Gastrocnemius medialis (tissue), 4 donors: ENCODE measurements at regions not wholly inside any gene's neighbourhood (a gene's known extent, or its start where the extent isn't known, plus 50 kb on each side); places are given as distances from the start of the nearest gene placed in this dataset.
"Not testable (repeated sequence)": the region's sequence is repeated elsewhere in the genome, so short reads cannot be mapped to it uniquely, and the experiment has no call there.

Experiments
- ATAC-seq, 2 donors: fragments of 150-250 bp; one replicate each; pipeline ENCODE4 v1.9.1; 2016
- DNase-seq, 2 donors: peaks; one replicate each; pipeline ENCODE4 v3.0.0-alpha.2; 2019
- H3K27ac ChIP-seq, 4 donors: fragments of 200-600 bp; sonication (generic); 1 replicate in 1 of 4; 2 replicates in 3 of 4; pipeline ENCODE4 v1.5.1; 2016 to 2018; ENCODE audit warnings: mild to moderate bottlenecking in 2 of 4, moderate library complexity in 1 of 4
- H3K27me3 ChIP-seq, 3 donors: fragments of 200-600 bp; sonication (generic) in 2 of 3; 1 replicate in 1 of 3; 2 replicates in 2 of 3; pipeline versions ENCODE4 v1.5.1 to v1.6.0; 2016 to 2019; ENCODE audit warnings: mild to moderate bottlenecking in 1 of 3, moderate library complexity in 1 of 3
- H3K36me3 ChIP-seq, 2 donors: fragments of 200-600 bp; sonication (generic) in 1 of 2; one replicate each; pipeline ENCODE4 v1.5.1; 2017 to 2018
- H3K4me1 ChIP-seq, 2 donors: fragments of 200-600 bp; sonication (generic) in 1 of 2; one replicate each; pipeline ENCODE4 v1.5.1; 2016 to 2017; ENCODE audit warnings: mild to moderate bottlenecking in 2 of 2
- H3K4me3 ChIP-seq, 4 donors: fragments of 200-600 bp; sonication (generic) in 3 of 4; 1 replicate in 1 of 4; 2 replicates in 3 of 4; pipeline ENCODE4 v1.5.1; 2016 to 2019; ENCODE audit warnings: mild to moderate bottlenecking in 2 of 4
- H3K9me3 ChIP-seq, 3 donors: fragments of 200-600 bp; sonication (generic) in 2 of 3; 1 replicate in 1 of 3; 2 replicates in 2 of 3; pipeline ENCODE4 v1.5.1; 2016 to 2019
- POLR2A ChIP-seq, 2 donors: fragments of 450-650 bp; IDR thresholded peaks; one replicate each; pipeline ENCODE4 v1.6.1; 2017; ENCODE audit warnings: antibody characterized with exemption in 2 of 2, mild to moderate bottlenecking in 2 of 2, moderate library complexity in 2 of 2
- in situ Hi-C, 4 donors: fragments of 200-750 bp; cut with MboI; loops; one replicate each; pipeline versions ENCODE4 v1.15.0 to v1.8.0; 2017; ENCODE audit warnings: low sequenced_read_pairs in 4 of 4
- intact Hi-C: fragments of 100-400 bp; cut with DNase I; formaldehyde crosslinking; loops from one replicate; pipeline ENCODE4 v1.15.1; 2023; ENCODE audit warnings: low total_unique reads
- TF ChIP-seq, protein P1 (sequence below), 5 experiments: fragments of 450-650 bp in 3 of 5; fragments of 200-600 bp in 2 of 5; sonication (generic) in 2 of 5; IDR thresholded peaks in 4 of 5; conservative IDR thresholded peaks in 1 of 5; 1 replicate in 4 of 5; 2 replicates in 1 of 5; pipeline ENCODE4 v1.5.1; 2016 to 2019; ENCODE audit warnings: antibody characterized with exemption in 5 of 5, mild to moderate bottlenecking in 3 of 5, moderate library complexity in 3 of 5

DNA sequence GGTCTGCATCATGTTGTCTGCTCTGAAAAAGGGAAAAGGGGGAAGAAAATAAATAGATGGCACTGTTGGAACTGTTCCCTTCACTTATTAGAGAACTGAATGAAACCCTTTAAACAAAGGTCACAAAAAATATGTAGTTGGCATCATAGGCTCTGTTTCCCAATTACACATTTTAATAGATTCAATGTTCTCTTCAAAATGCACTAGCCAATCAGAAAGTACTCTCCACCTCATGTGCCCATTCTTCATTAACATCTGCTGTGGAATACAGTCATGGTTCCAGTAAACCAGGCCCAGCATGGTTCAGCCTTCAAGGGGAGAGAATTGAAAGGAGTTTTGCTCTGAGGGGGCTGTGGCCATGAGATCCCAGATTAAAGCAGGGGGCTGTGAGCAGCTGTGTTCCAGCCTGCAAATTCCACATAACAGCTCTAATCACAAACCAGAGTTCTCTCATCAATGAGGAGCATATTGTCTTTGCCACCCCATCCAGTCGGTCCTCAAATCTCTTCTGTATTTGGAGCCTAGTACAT lies 165.9 kb upstream of the CREB1 start:
- DNase-seq: no peak
- intact Hi-C loops (no loop called here), in situ Hi-C loops (no loop called here)
- ATAC-seq: no peak
- Histone ChIP-seq H3K27me3 (no peaks in the 10 kb centered on the region), H3K36me3 (no peaks in the 10 kb centered on the region), H3K4me1 (no peaks in the 10 kb centered on the region), H3K27ac (no peak overlapping the region), H3K9me3 (no peaks in the 10 kb centered on the region), H3K4me3 (no peak overlapping the region)
- TF ChIP-seq, protein P1, sequence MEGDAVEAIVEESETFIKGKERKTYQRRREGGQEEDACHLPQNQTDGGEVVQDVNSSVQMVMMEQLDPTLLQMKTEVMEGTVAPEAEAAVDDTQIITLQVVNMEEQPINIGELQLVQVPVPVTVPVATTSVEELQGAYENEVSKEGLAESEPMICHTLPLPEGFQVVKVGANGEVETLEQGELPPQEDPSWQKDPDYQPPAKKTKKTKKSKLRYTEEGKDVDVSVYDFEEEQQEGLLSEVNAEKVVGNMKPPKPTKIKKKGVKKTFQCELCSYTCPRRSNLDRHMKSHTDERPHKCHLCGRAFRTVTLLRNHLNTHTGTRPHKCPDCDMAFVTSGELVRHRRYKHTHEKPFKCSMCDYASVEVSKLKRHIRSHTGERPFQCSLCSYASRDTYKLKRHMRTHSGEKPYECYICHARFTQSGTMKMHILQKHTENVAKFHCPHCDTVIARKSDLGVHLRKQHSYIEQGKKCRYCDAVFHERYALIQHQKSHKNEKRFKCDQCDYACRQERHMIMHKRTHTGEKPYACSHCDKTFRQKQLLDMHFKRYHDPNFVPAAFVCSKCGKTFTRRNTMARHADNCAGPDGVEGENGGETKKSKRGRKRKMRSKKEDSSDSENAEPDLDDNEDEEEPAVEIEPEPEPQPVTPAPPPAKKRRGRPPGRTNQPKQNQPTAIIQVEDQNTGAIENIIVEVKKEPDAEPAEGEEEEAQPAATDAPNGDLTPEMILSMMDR (IDR thresholded peaks at IDR 0.05 in 4 of 5, conservative IDR thresholded peaks at IDR 0.05 in 1 of 5): no peak
- no peak for TF ChIP-seq POLR2A (IDR thresholded peaks at IDR 0.05)

DNA sequence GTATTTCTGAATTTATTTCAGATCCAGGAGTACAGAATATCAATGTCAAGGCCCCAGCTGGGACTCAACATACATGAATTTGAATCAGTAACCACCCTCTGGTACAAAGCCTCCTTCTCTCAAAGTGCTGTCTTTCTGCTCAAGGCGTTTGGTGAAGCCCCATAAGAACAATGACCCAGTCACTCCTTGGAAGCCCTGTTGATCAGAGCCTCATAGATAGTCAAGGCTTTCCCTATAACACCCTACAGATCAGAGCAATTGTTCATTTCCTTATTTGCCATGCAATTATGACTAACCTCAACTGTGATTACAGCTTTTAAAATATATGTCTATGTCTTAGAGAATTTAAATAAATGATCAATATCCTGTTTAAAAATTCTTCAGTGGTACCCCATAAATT lies 159.1 kb upstream of the CREB1 start:
- Histone ChIP-seq H3K27ac (no peak overlapping the region), H3K36me3 (no peaks in the 10 kb centered on the region), H3K9me3 (no peaks in the 10 kb centered on the region), H3K4me1 (no peaks in the 10 kb centered on the region), H3K27me3 (no peaks in the 10 kb centered on the region), H3K4me3 (no peak overlapping the region)
- ATAC-seq (no peak), DNase-seq (no peak)
- in situ Hi-C loops: no loop called here
- TF ChIP-seq, protein P1 (IDR thresholded peaks at IDR 0.05 in 4 of 5, conservative IDR thresholded peaks at IDR 0.05 in 1 of 5): no peak
- TF ChIP-seq POLR2A (IDR thresholded peaks at IDR 0.05): no peak
- intact Hi-C loops: no loop called here

GRCh38 chr2:207371877-207372276 lies 157.9 kb upstream of the CREB1 start:
- TF ChIP-seq POLR2A (IDR thresholded peaks at IDR 0.05): no peak
- TF ChIP-seq, protein P1 (IDR thresholded peaks at IDR 0.05 in 4 of 5, conservative IDR thresholded peaks at IDR 0.05 in 1 of 5): no peak
- no peak for ATAC-seq
- Histone ChIP-seq H3K9me3 (no peaks in the 10 kb centered on the region), H3K27me3 (no peaks in the 10 kb centered on the region), H3K36me3 (no peaks in the 10 kb centered on the region), H3K27ac (no peak overlapping the region), H3K4me1 (no peaks in the 10 kb centered on the region), H3K4me3 (no peak overlapping the region)
- intact Hi-C loops (no loop called here), in situ Hi-C loops (no loop called here)
- no peak for DNase-seq

DNA sequence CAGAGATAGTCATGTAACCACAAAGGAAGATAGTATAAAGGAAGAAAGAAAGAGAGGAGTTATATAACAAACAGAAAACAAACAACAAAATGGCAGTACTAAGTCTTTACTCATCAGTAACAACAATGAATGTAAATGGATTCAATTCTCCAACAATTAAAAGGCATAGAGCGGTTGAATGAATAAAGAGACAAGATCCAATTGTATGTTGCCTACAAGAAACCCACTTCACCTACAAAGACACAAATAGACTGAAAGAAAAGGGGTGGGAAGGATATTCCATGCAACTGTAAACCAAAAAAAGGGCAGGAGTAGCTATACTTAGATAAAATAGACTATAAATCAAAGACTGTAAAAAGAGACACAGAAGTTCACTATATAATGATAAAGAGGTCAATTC lies 157.3 kb upstream of the CREB1 start:
- Histone ChIP-seq H3K9me3 (no peaks in the 10 kb centered on the region), H3K36me3 (no peaks in the 10 kb centered on the region), H3K4me1 (no peaks in the 10 kb centered on the region), H3K27me3 (no peaks in the 10 kb centered on the region), H3K27ac (no peak overlapping the region), H3K4me3 (no peak overlapping the region)
- DNase-seq: no peak
- no peak for ATAC-seq
- TF ChIP-seq POLR2A (IDR thresholded peaks at IDR 0.05): no peak
- TF ChIP-seq, protein P1 (IDR thresholded peaks at IDR 0.05 in 4 of 5, conservative IDR thresholded peaks at IDR 0.05 in 1 of 5): no peak
- in situ Hi-C loops: no loop called here
- intact Hi-C loops: no loop called here

DNA sequence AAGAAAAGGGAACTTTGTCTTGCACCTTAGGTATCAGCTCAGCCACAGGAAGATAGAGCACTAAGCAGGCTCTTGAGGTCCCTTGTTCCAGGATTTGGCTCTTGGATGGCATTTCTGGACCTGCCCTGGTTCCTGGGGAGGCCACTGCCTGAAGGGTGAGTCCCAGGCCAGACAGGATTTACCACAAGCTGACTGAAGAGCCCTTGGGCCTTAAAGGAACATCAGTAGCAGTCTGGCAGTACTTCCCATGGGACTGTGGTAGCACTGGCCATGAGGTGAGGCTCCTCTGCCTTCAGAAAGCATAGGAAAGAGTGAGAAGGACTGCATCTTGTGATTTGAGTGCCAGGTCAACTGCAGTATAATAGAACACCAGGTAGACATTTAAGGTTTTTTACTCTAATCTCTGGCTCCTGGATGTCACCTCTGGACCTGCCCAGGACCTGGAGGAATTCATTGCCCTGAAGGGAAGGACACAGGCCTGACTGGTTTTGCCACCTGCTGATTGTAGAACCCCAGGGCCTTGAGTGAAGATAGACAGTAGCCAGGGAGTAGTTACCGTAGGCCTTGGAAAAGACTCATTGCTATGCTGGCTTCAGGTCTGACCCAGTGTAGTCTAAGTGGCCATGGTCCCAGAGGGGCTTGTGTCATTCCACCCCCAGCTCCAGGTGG lies 154.4 kb upstream of the CREB1 start:
- no peak overlapping the region for H3K27ac ChIP-seq
- no peak overlapping the region for H3K4me3 ChIP-seq
- TF ChIP-seq POLR2A (IDR thresholded peaks at IDR 0.05): no peak
- TF ChIP-seq, protein P1 (IDR thresholded peaks at IDR 0.05 in 4 of 5, conservative IDR thresholded peaks at IDR 0.05 in 1 of 5): no peak
- no peaks in the 10 kb centered on the region for H3K9me3 ChIP-seq
- DNase-seq (no peak), ATAC-seq (no peak)
- H3K27me3 ChIP-seq: no peaks in the 10 kb centered on the region
- no peaks in the 10 kb centered on the region for H3K36me3 ChIP-seq
- intact Hi-C loops (no loop called here), in situ Hi-C loops (no loop called here)
- H3K4me1 ChIP-seq: no peaks in the 10 kb centered on the region

DNA sequence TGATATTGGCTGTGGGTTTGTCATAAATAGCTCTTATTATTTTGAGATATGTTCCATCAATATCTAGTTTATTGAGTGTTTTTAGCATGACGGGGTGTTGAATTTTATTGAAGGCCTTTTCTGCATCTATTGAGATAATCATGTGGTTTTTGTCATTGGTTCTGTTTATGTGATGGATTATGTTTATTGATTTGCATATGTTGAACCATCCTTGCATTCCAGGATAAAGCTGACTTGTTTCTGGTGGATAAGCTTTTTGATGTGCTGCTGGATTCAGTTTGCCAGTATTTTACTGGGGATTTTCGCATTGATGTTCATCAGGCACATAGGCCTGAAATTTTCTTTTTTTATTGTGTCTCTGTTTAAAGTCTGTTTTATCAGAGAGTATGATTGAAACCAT lies 151.1 kb upstream of the CREB1 start:
- H3K36me3 ChIP-seq, in situ Hi-C loops, H3K4me1 ChIP-seq, DNase-seq, intact Hi-C loops, H3K4me3 ChIP-seq, ATAC-seq, H3K27me3 ChIP-seq, H3K27ac ChIP-seq, H3K9me3 ChIP-seq: not testable (repeated sequence)
